ENCODE measurements at regions not wholly inside any gene's neighbourhood (a gene's known extent, or its start where the extent isn't known, plus 50 kb on each side); places are given as distances from the start of the nearest gene placed in this dataset.

DNA sequence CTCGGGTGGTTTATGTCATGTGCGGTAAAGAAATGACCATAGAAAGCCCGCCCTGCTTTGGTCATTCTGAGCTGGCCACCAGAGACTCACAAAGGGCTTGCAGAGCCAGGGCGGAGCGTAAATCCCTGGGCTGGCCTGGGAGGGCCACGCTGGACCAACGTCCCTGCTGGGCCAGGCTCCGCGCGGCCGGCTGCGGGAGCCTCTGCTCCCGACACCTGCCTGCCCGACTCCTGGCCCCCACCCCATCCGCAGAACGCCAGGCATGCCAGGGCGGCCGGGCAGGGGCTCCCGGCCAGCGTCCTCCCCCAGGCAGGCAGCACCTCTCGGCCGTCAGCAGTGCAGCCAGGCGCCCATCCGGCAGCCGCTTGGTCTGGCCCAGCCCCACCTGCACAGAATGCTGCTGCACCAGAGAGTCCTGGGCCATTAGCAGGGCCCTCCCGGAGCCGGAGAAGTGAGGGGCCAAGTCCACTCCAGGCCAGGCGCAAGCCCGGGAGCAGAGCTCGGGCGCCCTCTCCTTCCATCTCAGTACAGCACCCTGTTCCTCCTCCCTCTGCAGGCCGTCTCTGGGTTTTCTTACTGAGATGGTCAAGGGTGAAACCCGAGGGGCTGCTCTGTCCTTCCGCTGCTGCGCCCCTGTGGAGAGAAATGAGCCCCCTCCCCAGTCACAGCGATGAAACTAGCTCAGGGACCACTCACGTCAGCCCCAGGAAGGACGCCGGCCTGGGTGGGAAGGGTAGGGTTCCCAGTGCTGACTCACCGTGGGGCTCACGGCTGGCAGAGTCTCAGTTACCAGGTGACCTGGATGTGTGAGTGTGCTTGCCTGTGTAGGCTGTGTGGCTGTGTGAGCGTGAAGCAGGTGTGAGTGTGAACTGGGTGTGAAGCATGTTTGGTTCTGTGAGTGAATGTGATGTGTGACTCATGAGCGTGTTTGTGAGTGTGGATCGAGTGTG is 83.3 kb downstream of the PTGR3 start:
- peak; percentile 55 for TF ChIP-seq RAD21 (IDR thresholded peaks at IDR 0.05; ENCODE audit: low read length)
- TF ChIP-seq FOSL2 (IDR thresholded peaks at IDR 0.05; ENCODE audit: borderline replicate concordance, low read depth), result no peak
- no peak for TF ChIP-seq NFIC (IDR thresholded peaks at IDR 0.05; ENCODE audit: borderline replicate concordance)
- TF ChIP-seq, protein P1, sequence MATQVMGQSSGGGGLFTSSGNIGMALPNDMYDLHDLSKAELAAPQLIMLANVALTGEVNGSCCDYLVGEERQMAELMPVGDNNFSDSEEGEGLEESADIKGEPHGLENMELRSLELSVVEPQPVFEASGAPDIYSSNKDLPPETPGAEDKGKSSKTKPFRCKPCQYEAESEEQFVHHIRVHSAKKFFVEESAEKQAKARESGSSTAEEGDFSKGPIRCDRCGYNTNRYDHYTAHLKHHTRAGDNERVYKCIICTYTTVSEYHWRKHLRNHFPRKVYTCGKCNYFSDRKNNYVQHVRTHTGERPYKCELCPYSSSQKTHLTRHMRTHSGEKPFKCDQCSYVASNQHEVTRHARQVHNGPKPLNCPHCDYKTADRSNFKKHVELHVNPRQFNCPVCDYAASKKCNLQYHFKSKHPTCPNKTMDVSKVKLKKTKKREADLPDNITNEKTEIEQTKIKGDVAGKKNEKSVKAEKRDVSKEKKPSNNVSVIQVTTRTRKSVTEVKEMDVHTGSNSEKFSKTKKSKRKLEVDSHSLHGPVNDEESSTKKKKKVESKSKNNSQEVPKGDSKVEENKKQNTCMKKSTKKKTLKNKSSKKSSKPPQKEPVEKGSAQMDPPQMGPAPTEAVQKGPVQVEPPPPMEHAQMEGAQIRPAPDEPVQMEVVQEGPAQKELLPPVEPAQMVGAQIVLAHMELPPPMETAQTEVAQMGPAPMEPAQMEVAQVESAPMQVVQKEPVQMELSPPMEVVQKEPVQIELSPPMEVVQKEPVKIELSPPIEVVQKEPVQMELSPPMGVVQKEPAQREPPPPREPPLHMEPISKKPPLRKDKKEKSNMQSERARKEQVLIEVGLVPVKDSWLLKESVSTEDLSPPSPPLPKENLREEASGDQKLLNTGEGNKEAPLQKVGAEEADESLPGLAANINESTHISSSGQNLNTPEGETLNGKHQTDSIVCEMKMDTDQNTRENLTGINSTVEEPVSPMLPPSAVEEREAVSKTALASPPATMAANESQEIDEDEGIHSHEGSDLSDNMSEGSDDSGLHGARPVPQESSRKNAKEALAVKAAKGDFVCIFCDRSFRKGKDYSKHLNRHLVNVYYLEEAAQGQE (IDR thresholded peaks at IDR 0.05; ENCODE audit: low read depth, low read length), result no peak
- TF ChIP-seq, protein P2, sequence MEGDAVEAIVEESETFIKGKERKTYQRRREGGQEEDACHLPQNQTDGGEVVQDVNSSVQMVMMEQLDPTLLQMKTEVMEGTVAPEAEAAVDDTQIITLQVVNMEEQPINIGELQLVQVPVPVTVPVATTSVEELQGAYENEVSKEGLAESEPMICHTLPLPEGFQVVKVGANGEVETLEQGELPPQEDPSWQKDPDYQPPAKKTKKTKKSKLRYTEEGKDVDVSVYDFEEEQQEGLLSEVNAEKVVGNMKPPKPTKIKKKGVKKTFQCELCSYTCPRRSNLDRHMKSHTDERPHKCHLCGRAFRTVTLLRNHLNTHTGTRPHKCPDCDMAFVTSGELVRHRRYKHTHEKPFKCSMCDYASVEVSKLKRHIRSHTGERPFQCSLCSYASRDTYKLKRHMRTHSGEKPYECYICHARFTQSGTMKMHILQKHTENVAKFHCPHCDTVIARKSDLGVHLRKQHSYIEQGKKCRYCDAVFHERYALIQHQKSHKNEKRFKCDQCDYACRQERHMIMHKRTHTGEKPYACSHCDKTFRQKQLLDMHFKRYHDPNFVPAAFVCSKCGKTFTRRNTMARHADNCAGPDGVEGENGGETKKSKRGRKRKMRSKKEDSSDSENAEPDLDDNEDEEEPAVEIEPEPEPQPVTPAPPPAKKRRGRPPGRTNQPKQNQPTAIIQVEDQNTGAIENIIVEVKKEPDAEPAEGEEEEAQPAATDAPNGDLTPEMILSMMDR (IDR thresholded peaks at IDR 0.05), result peak; percentile 25; the same call in 1 of the 2 replicates
- TF ChIP-seq, protein P3, sequence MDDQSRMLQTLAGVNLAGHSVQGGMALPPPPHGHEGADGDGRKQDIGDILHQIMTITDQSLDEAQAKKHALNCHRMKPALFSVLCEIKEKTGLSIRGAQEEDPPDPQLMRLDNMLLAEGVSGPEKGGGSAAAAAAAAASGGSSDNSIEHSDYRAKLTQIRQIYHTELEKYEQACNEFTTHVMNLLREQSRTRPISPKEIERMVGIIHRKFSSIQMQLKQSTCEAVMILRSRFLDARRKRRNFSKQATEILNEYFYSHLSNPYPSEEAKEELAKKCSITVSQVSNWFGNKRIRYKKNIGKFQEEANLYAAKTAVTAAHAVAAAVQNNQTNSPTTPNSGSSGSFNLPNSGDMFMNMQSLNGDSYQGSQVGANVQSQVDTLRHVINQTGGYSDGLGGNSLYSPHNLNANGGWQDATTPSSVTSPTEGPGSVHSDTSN (IDR thresholded peaks at IDR 0.05), result no peak
- TF ChIP-seq ELF1 (IDR thresholded peaks at IDR 0.05), result no peak
- TF ChIP-seq, protein P4, sequence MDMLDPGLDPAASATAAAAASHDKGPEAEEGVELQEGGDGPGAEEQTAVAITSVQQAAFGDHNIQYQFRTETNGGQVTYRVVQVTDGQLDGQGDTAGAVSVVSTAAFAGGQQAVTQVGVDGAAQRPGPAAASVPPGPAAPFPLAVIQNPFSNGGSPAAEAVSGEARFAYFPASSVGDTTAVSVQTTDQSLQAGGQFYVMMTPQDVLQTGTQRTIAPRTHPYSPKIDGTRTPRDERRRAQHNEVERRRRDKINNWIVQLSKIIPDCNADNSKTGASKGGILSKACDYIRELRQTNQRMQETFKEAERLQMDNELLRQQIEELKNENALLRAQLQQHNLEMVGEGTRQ (IDR thresholded peaks at IDR 0.05; ENCODE audit: borderline replicate concordance, low read depth, low read length), result no peak
- no peak for TF ChIP-seq EZH2phosphoT487 (IDR thresholded peaks at IDR 0.05; ENCODE audit: borderline replicate concordance, low read depth)
- no peak; the same call in 1 of the 2 replicates for TF ChIP-seq SMC3 (IDR thresholded peaks at IDR 0.05; ENCODE audit: low read depth, low read length)
- TF ChIP-seq MXI1 (IDR thresholded peaks at IDR 0.05; ENCODE audit: low read depth, low read length), result no peak; the same call in 1 of the 2 replicates
- no peak for TF ChIP-seq JUND (IDR thresholded peaks at IDR 0.05)
- TF ChIP-seq FOXJ3 (CRISPR knock-in tag; IDR thresholded peaks at IDR 0.05), result no peak
- no peak for TF ChIP-seq POLR2AphosphoS5 (IDR thresholded peaks at IDR 0.05; ENCODE audit: low read depth, low read length)

Data from SK-N-SH (cell line).